Epidermal melanocyte (primary cell): ENCODE measurements at regions not wholly inside any gene's neighbourhood (a gene's known extent, or its start where the extent isn't known, plus 50 kb on each side); places are given as distances from the start of the nearest gene placed in this dataset.
"Not testable (repeated sequence)": the region's sequence is repeated elsewhere in the genome, so short reads cannot be mapped to it uniquely, and the experiment has no call there.

Experiments
- DNase-seq: peaks from one replicate; pipeline ENCODE4 v3.0.0; 2011; ENCODE audit warnings: low spot score; ENCODE audit not compliant: insufficient read length

- DNase-seq, result not testable (repeated sequence)
Measured at GRCh38 chr2:129046475-129046874, 727.8 kb upstream of the HS6ST1 start.

GRCh38 chr2:129050101-129050500 is 731.4 kb upstream of the HS6ST1 start:
- DNase-seq, result no peak

GRCh38 chr2:129055242-129055641 is 736.6 kb upstream of the HS6ST1 start:
- no peak for DNase-seq

- no peak for DNase-seq
Measured at GRCh38 chr2:129055824-129056223, 737.2 kb upstream of the HS6ST1 start.

- no peak for DNase-seq
Measured at GRCh38 chr2:129056309-129056958, 737.8 kb upstream of the HS6ST1 start.

GRCh38 chr2:129056959-129057317 is 738.3 kb upstream of the HS6ST1 start:
- DNase-seq, result no peak

- no peak for DNase-seq
Measured at GRCh38 chr2:129058981-129059380, 740.3 kb upstream of the HS6ST1 start.

GRCh38 chr2:129059476-129059875 is 740.8 kb upstream of the HS6ST1 start:
- DNase-seq, result no peak

- no peak for DNase-seq
Measured at GRCh38 chr2:129061069-129061768, 742.6 kb upstream of the HS6ST1 start.

GRCh38 chr2:129061769-129062121 is 743.1 kb upstream of the HS6ST1 start:
- no peak for DNase-seq

- DNase-seq, result no peak
Measured at GRCh38 chr2:129062146-129062912, 743.7 kb upstream of the HS6ST1 start.

GRCh38 chr2:129067070-129067469 is 748.4 kb upstream of the HS6ST1 start:
- DNase-seq, result no peak

GRCh38 chr2:129067953-129068352 is 749.3 kb upstream of the HS6ST1 start:
- DNase-seq, result no peak

GRCh38 chr2:129068543-129068942 is 749.9 kb upstream of the HS6ST1 start:
- no peak for DNase-seq

- no peak for DNase-seq
Measured at GRCh38 chr2:129069875-129070594, 751.4 kb upstream of the HS6ST1 start.

GRCh38 chr2:129070663-129071062 is 752.0 kb upstream of the HS6ST1 start:
- no peak for DNase-seq

GRCh38 chr2:129071531-129071930 is 752.9 kb upstream of the HS6ST1 start:
- DNase-seq, result no peak

- no peak for DNase-seq
Measured at GRCh38 chr2:129074298-129074920, 755.7 kb upstream of the HS6ST1 start.

GRCh38 chr2:129078548-129078947 is 759.9 kb upstream of the HS6ST1 start:
- no peak for DNase-seq

- no peak for DNase-seq
Measured at GRCh38 chr2:129080715-129081476, 762.2 kb upstream of the HS6ST1 start.

GRCh38 chr2:129085386-129085785 is 766.7 kb upstream of the HS6ST1 start:
- DNase-seq, result no peak
